Caco-2 (cell line): ENCODE measurements at regions not wholly inside any gene's neighbourhood (a gene's known extent, or its start where the extent isn't known, plus 50 kb on each side); places are given as distances from the start of the nearest gene placed in this dataset.

ENCODE experiments used
- BruUV-seq: library from RNA; stranded (reverse); fragments of 400-500 nt; replicated peaks from 2 replicates; lab custom pipeline; 2021; lab: Mats Ljungman, UMichigan
- CTCF ChIA-PET: fragments of 300-600 bp; sonication (Branson Sonifier 250); formaldehyde crosslinking; loops from one replicate; lab custom pipeline; 2022; ENCODE audit warnings: antibody characterized with exemption; lab: Charles Lee
- POLR2A ChIA-PET: fragments of 300-600 bp; sonication (Branson Sonifier 250); formaldehyde crosslinking; loops from one replicate; lab custom pipeline; 2022; ENCODE audit warnings: antibody characterized with exemption; lab: Charles Lee
- DNase-seq, 2 experiments: peaks; one replicate each; pipeline versions ENCODE4 v3.0.0 to v3.0.0-alpha.2; 2020 to 2022
- H3K27me3 ChIP-seq: replicated peaks from 2 replicates; pipeline ENCODE4 v1.6.0; 2011; ENCODE audit warnings: low read length; ENCODE audit not compliant: control insufficient read depth, insufficient read depth
- H3K36me3 ChIP-seq: 2 replicates; pipeline ENCODE4 v1.5.1; 2011; ENCODE audit warnings: low read length; ENCODE audit not compliant: control insufficient read depth, insufficient read depth
- H3K4me1 ChIP-seq: fragments of 250-450 bp; sonication (Bioruptor Pico); 2 replicates; pipeline ENCODE4 v1.5.1; 2020; ENCODE audit warnings: mild to moderate bottlenecking
- H3K4me3 ChIP-seq: 2 replicates; pipeline ENCODE4 v1.5.1; 2011; ENCODE audit warnings: low read depth, mild to moderate bottlenecking, control low read depth, low read length
- H3K9me3 ChIP-seq: fragments of 250-450 bp; sonication (Bioruptor Pico); 2 replicates; pipeline ENCODE4 v1.5.1; 2020; ENCODE audit warnings: mild to moderate bottlenecking, moderate library complexity
- H3K27ac Mint-ChIP-seq: one replicate; pipeline ENCODE4 v1.8.0; 2022; ENCODE audit warnings: mixed read lengths; ENCODE audit not compliant: unreplicated experiment
- H3K27me3 Mint-ChIP-seq: one replicate; pipeline ENCODE4 v1.8.0; 2022; ENCODE audit warnings: mixed read lengths; ENCODE audit not compliant: insufficient read depth, unreplicated experiment
- H3K36me3 Mint-ChIP-seq: one replicate; pipeline ENCODE4 v1.8.0; 2022; ENCODE audit warnings: mild to moderate bottlenecking, mixed read lengths; ENCODE audit not compliant: insufficient read depth, unreplicated experiment
- H3K4me1 Mint-ChIP-seq: one replicate; pipeline ENCODE4 v1.8.0; 2022; ENCODE audit warnings: low read depth, mixed read lengths; ENCODE audit not compliant: unreplicated experiment
- H3K4me3 Mint-ChIP-seq: one replicate; pipeline ENCODE4 v1.8.0; 2022; ENCODE audit warnings: mild to moderate bottlenecking, moderate library complexity, mixed read lengths; ENCODE audit not compliant: unreplicated experiment
- H3K9me3 Mint-ChIP-seq: one replicate; pipeline ENCODE4 v1.8.0; 2022; ENCODE audit warnings: mixed read lengths; ENCODE audit not compliant: unreplicated experiment
- intact Hi-C: fragments of 100-400 bp; cut with micrococcal nuclease; formaldehyde crosslinking; loops from one replicate; pipeline ENCODE4 v1.10.0; 2022; ENCODE audit not compliant: unreplicated experiment
- TF ChIP-seq, protein P1 (sequence below), 2 experiments: fragments of 200-600 bp in 1 of 2; IDR thresholded peaks; 1 replicate in 1 of 2; 2 replicates in 1 of 2; pipeline versions ENCODE4 v1.5.1 to v1.8.0; 2011 to 2022; ENCODE audit warnings: antibody characterized with exemption in 1 of 2, control low read depth in 1 of 2, inconsistent platforms in 1 of 2, low read depth in 1 of 2, low read length in 1 of 2, mild to moderate bottlenecking in 1 of 2, moderate library complexity in 1 of 2; ENCODE audit not compliant: insufficient read depth in 1 of 2, severe bottlenecking in 1 of 2, unreplicated experiment in 1 of 2

DNA sequence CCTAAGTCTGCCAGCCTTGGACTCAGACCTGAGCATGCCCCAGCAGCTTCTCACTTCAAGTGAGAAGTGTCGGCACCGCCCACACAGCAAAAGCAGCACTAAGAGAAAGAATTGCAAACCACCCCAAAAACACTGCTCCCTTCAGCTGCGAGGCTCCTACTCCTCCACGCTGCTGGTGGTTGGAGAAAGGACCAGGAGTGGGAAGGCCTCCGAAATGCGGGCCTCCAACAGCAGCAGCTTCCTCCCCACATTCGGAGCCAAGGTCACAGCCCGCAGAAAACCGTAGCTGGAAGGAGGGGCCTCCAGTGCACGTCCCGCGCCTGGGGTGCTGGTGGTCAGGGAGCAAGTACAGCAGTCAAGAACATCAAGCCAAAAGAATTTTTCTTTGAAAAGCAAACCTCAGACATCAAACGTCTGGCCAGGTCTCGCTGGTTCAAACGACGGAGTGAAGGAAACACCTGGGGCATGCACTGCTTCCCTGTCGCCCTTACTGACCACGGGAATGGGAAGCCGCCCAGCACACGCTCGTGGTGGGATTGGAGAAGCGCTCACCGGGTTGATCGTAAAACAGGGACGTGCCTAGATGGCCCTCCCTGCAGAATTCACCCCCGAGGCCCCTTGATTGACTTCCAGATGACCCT is 185.6 kb upstream of the CST7 start:
- intact Hi-C loops = no loop called here
- Mint-ChIP-seq H3K4me3 (no peak overlapping the region), H3K27me3 (no peaks in the 10 kb centered on the region), H3K36me3 (no peaks in the 10 kb centered on the region), H3K9me3 (peaks cover 9% of the 10 kb centered on the region), H3K27ac (no peak overlapping the region), H3K4me1 (no peaks in the 10 kb centered on the region)
- H3K4me3 ChIP-seq = no peak overlapping the region
- H3K27me3 ChIP-seq = no peaks in the 10 kb centered on the region
- POLR2A ChIA-PET = no interaction called here
- TF ChIP-seq, protein P1, sequence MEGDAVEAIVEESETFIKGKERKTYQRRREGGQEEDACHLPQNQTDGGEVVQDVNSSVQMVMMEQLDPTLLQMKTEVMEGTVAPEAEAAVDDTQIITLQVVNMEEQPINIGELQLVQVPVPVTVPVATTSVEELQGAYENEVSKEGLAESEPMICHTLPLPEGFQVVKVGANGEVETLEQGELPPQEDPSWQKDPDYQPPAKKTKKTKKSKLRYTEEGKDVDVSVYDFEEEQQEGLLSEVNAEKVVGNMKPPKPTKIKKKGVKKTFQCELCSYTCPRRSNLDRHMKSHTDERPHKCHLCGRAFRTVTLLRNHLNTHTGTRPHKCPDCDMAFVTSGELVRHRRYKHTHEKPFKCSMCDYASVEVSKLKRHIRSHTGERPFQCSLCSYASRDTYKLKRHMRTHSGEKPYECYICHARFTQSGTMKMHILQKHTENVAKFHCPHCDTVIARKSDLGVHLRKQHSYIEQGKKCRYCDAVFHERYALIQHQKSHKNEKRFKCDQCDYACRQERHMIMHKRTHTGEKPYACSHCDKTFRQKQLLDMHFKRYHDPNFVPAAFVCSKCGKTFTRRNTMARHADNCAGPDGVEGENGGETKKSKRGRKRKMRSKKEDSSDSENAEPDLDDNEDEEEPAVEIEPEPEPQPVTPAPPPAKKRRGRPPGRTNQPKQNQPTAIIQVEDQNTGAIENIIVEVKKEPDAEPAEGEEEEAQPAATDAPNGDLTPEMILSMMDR (IDR thresholded peaks at IDR 0.05; ENCODE audit: insufficient read depth in 1 of 2, low read depth in 1 of 2, low read length in 1 of 2, severe bottlenecking in 1 of 2, unreplicated experiment in 1 of 2) = no peak
- BruUV-seq = no TSS peak
- CTCF ChIA-PET = interaction anchor here (0.5 kb wide), 1 partner anchor 260 kb away, joined by 4 read pairs; no protein-coding TSS in a partner anchor
- peaks cover 6% of the 10 kb centered on the region; the same call in 1 of the 2 replicates for H3K9me3 ChIP-seq
- DNase-seq = no peak
- H3K36me3 ChIP-seq = no peaks in the 10 kb centered on the region; the same call in 1 of the 2 replicates
- H3K4me1 ChIP-seq = no peaks in the 10 kb centered on the region

- H3K9me3 ChIP-seq = peaks cover 6% of the 10 kb centered on the region; the same call in 1 of the 2 replicates
- Mint-ChIP-seq H3K27ac (no peak overlapping the region), H3K27me3 (no peaks in the 10 kb centered on the region), H3K4me3 (no peak overlapping the region), H3K36me3 (no peaks in the 10 kb centered on the region), H3K4me1 (no peaks in the 10 kb centered on the region), H3K9me3 (peaks cover 2% of the 10 kb centered on the region)
- H3K4me3 ChIP-seq = no peak overlapping the region
- POLR2A ChIA-PET = no interaction called here
- H3K4me1 ChIP-seq = no peaks in the 10 kb centered on the region
- no TSS peak for BruUV-seq
- intact Hi-C loops = no loop called here
- no peaks in the 10 kb centered on the region; the same call in 1 of the 2 replicates for H3K36me3 ChIP-seq
- no peaks in the 10 kb centered on the region for H3K27me3 ChIP-seq
- no peak for DNase-seq
- CTCF ChIA-PET = no interaction called here
- TF ChIP-seq, protein P1 (IDR thresholded peaks at IDR 0.05; ENCODE audit: insufficient read depth in 1 of 2, low read depth in 1 of 2, low read length in 1 of 2, severe bottlenecking in 1 of 2, unreplicated experiment in 1 of 2) = no peak
Measured at GRCh38 chr20:24764027-24764793, 184.9 kb upstream of the CST7 start.

DNA sequence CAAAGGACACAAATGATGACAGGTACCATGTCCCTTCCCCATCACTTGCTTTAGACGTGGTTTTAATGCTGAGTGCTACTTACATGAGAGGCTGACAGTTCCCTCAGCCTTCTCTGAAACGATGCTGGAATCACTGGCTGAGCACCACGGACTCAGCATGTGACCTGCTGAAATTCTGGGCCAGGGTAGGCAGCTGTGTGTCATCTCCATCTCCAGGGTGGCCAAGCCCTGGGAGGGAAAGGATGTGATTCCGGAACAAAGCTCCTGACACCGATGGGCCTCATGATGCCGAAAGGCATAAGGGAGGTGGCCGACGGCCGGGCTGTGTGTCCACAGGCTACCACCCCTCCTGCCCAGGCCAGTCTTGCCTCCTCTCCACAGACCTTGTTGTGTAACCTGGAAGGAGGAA is 184.3 kb upstream of the CST7 start:
- H3K4me1 Mint-ChIP-seq = no peaks in the 10 kb centered on the region
- intact Hi-C loops = no loop called here
- no peaks in the 10 kb centered on the region for H3K4me1 ChIP-seq
- ChIA-PET POLR2A (no interaction called here), CTCF (no interaction called here)
- no TSS peak for BruUV-seq
- no peak overlapping the region for H3K27ac Mint-ChIP-seq
- H3K36me3 Mint-ChIP-seq = no peaks in the 10 kb centered on the region
- H3K9me3 ChIP-seq = peaks cover 6% of the 10 kb centered on the region; the same call in 1 of the 2 replicates
- H3K36me3 ChIP-seq = no peaks in the 10 kb centered on the region; the same call in 1 of the 2 replicates
- no peaks in the 10 kb centered on the region for H3K27me3 Mint-ChIP-seq
- H3K4me3 Mint-ChIP-seq = no peak overlapping the region
- TF ChIP-seq, protein P1 (IDR thresholded peaks at IDR 0.05; ENCODE audit: insufficient read depth in 1 of 2, low read depth in 1 of 2, low read length in 1 of 2, severe bottlenecking in 1 of 2, unreplicated experiment in 1 of 2) = no peak
- H3K27me3 ChIP-seq = no peaks in the 10 kb centered on the region
- DNase-seq = no peak
- no peaks in the 10 kb centered on the region for H3K9me3 Mint-ChIP-seq
- no peak overlapping the region for H3K4me3 ChIP-seq
